GM12878 (cell line): ENCODE measurements at regions not wholly inside any gene's neighbourhood (a gene's known extent, or its start where the extent isn't known, plus 50 kb on each side); places are given as distances from the start of the nearest gene placed in this dataset.

Source experiments
- ATAC-seq: fragments of 200-7000 bp; cut with Tn5 transposase; 3 replicates; pipeline ENCODE4 v1.9.1; 2020; ENCODE audit warnings: mild to moderate bottlenecking, moderate library complexity
- BruUV-seq: library from RNA; stranded (reverse); fragments of 400-500 nt; replicated peaks from 2 replicates; lab custom pipeline; 2021; lab: Mats Ljungman, UMichigan
- CTCF ChIA-PET: fragments of 300-600 bp; sonication (Branson Sonifier 250); formaldehyde crosslinking; extraction: SDS; loops from one replicate; lab custom pipeline; 2021; ENCODE audit warnings: inconsistent platforms; lab: Yijun Ruan, JAX
- POLR2A ChIA-PET: fragments of 350-600 bp; formaldehyde crosslinking; extraction: SDS; loops from one replicate; lab custom pipeline; 2021; ENCODE audit warnings: inconsistent platforms; lab: Charles Lee
- RAD21 ChIA-PET: fragments of 300-600 bp; sonication (Branson Sonifier 250); formaldehyde crosslinking; loops from one replicate; lab custom pipeline; 2023; ENCODE audit warnings: antibody characterized with exemption; ENCODE audit not compliant: unreplicated experiment; lab: Charles Lee
- SMC1A ChIA-PET: fragments of 300-600 bp; sonication (Branson Sonifier 250); formaldehyde crosslinking; loops from one replicate; lab custom pipeline; 2023; ENCODE audit not compliant: unreplicated experiment, uncharacterized antibody; lab: Charles Lee
- DNase-seq: peaks from one replicate; pipeline ENCODE4 v3.0.0-alpha.2; 2011; ENCODE audit warnings: low read depth, low spot score
- FAIRE-seq: peaks from 3 replicates; lab custom pipeline; 2011; peaks lifted over from hg19 to GRCh38; lab: Jason Lieb, UNC
- H2AFZ ChIP-seq: 2 replicates; pipeline ENCODE4 v1.6.0; 2011; ENCODE audit warnings: low read depth, low read length, control low read depth; ENCODE audit not compliant: control insufficient read depth
- H3K27ac ChIP-seq: 2 replicates; pipeline ENCODE4 v1.5.1; 2011; ENCODE audit warnings: control low read depth; ENCODE audit not compliant: control insufficient read depth, insufficient read depth
- H3K27me3 ChIP-seq, 2 experiments: replicated peaks in 1 of 2; 2 replicates each; pipeline versions ENCODE4 v1.6.0 to v1.6.1; 2011; ENCODE audit warnings: low read length in 1 of 2; ENCODE audit not compliant: control insufficient read depth in 2 of 2, insufficient read depth in 2 of 2
- H3K36me3 ChIP-seq, 2 experiments: 2 replicates each; pipeline ENCODE4 v1.5.1; 2011; ENCODE audit warnings: low read length in 1 of 2; ENCODE audit not compliant: control insufficient read depth in 2 of 2, insufficient read depth in 2 of 2
- H3K4me1 ChIP-seq: 2 replicates; pipeline ENCODE4 v1.6.1; 2011; ENCODE audit warnings: mild to moderate bottlenecking, low read length, moderate library complexity, mixed read lengths; ENCODE audit not compliant: control insufficient read depth, insufficient read depth
- H3K4me2 ChIP-seq: 2 replicates; pipeline ENCODE4 v1.6.0; 2011; ENCODE audit warnings: control low read depth; ENCODE audit not compliant: control insufficient read depth, insufficient read depth
- H3K4me3 ChIP-seq: fragments of 200-600 bp; sonication (generic); 2 replicates; pipeline ENCODE4 v1.5.1; 2016
- H3K79me2 ChIP-seq: 2 replicates; pipeline ENCODE4 v1.6.0; 2011; ENCODE audit warnings: low read length; ENCODE audit not compliant: control insufficient read depth, insufficient read depth
- H3K9ac ChIP-seq: 2 replicates; pipeline ENCODE4 v1.8.0; 2011; ENCODE audit warnings: low read length, control low read depth, mixed read lengths; ENCODE audit not compliant: control insufficient read depth, insufficient read depth
- H3K9me3 ChIP-seq: replicated peaks from 3 replicates; pipeline ENCODE4 v1.5.1; 2011; ENCODE audit warnings: mild to moderate bottlenecking, low read length; ENCODE audit not compliant: control insufficient read depth, insufficient read depth
- H4K20me1 ChIP-seq: 2 replicates; pipeline ENCODE4 v1.6.0; 2011; ENCODE audit not compliant: control insufficient read depth, insufficient read depth
- CBX3 ChIP-seq: fragments of 200-600 bp; sonication (generic); IDR thresholded peaks from 2 replicates; pipeline ENCODE4 v1.6.1; 2016; ENCODE audit warnings: low read depth, borderline replicate concordance
- CHD4 ChIP-seq: fragments of 200-600 bp; sonication (generic); IDR thresholded peaks from 2 replicates; pipeline ENCODE4 v1.6.1; 2016; ENCODE audit warnings: mild to moderate bottlenecking
- CTCF ChIP-seq, 3 experiments: IDR thresholded peaks in 2 of 3; conservative IDR thresholded peaks in 1 of 3; 2 replicates each; pipeline ENCODE4 v1.5.1; 2011; ENCODE audit warnings: low read depth in 3 of 3, low read length in 3 of 3, mild to moderate bottlenecking in 3 of 3, control low read depth in 2 of 3, moderate library complexity in 2 of 3, inconsistent platforms in 1 of 3, mixed read lengths in 1 of 3; ENCODE audit not compliant: control insufficient read depth in 2 of 3, insufficient read depth in 1 of 3; ENCODE audit errors: extremely low read depth in 1 of 3
- E4F1 ChIP-seq: fragments of 450-650 bp; IDR thresholded peaks from 2 replicates; pipeline ENCODE4 v1.6.1; 2018; ENCODE audit warnings: borderline replicate concordance, mild to moderate bottlenecking; ENCODE audit not compliant: partially characterized antibody
- EED ChIP-seq: sonication (generic); IDR thresholded peaks from 2 replicates; pipeline ENCODE4 v1.6.1; 2016; ENCODE audit warnings: antibody characterized with exemption, low read depth
- FOS ChIP-seq: IDR thresholded peaks from 3 replicates; pipeline ENCODE4 v1.6.1; 2011; ENCODE audit warnings: borderline replicate concordance; ENCODE audit not compliant: insufficient read length; ENCODE audit errors: extremely low read depth
- FOXK2 ChIP-seq: fragments of 450-650 bp; IDR thresholded peaks from 2 replicates; pipeline ENCODE4 v1.6.1; 2017; ENCODE audit warnings: mild to moderate bottlenecking, moderate library complexity
- HDAC2 ChIP-seq: fragments of 200-600 bp; sonication (generic); IDR thresholded peaks from 2 replicates; pipeline ENCODE4 v1.6.1; 2017
- IKZF1 ChIP-seq: fragments of 450-650 bp; conservative IDR thresholded peaks from 2 replicates; pipeline ENCODE4 v1.6.1; 2017; ENCODE audit warnings: antibody characterized with exemption, mild to moderate bottlenecking
- JUNB ChIP-seq: IDR thresholded peaks from 2 replicates; pipeline ENCODE4 v1.6.1; 2016; ENCODE audit warnings: antibody characterized with exemption, mild to moderate bottlenecking
- LARP7 ChIP-seq: fragments of 450-650 bp; IDR thresholded peaks from 2 replicates; pipeline ENCODE4 v1.6.1; 2017; ENCODE audit warnings: mild to moderate bottlenecking
- MYC ChIP-seq: IDR thresholded peaks from 2 replicates; pipeline ENCODE4 v1.6.1; 2011; ENCODE audit warnings: mild to moderate bottlenecking, low read length, moderate library complexity, inconsistent platforms; ENCODE audit not compliant: insufficient read depth, insufficient replicate concordance, insufficient read length, severe bottlenecking
- NFYA ChIP-seq: IDR thresholded peaks from 2 replicates; pipeline ENCODE4 v1.6.1; 2011; ENCODE audit warnings: low read depth, mild to moderate bottlenecking, low read length, improper control_type of control experiment, borderline replicate concordance
- NR2C2 ChIP-seq: IDR thresholded peaks from 2 replicates; pipeline ENCODE4 v1.6.1; 2011; ENCODE audit warnings: borderline replicate concordance, low read depth; ENCODE audit not compliant: control insufficient read depth, insufficient read length
- POU2F2 ChIP-seq: IDR thresholded peaks from 3 replicates; pipeline ENCODE4 v1.6.1; 2011; ENCODE audit warnings: low read depth, mild to moderate bottlenecking, low read length, borderline replicate concordance
- SREBF2 ChIP-seq: IDR thresholded peaks from 2 replicates; pipeline ENCODE4 v1.6.1; 2012; ENCODE audit warnings: mild to moderate bottlenecking, low read length
- TCF3 ChIP-seq: IDR thresholded peaks from 2 replicates; pipeline ENCODE4 v1.6.1; 2012; ENCODE audit warnings: low read depth, mild to moderate bottlenecking, low read length, borderline replicate concordance; ENCODE audit not compliant: insufficient read depth
- USF2 ChIP-seq: IDR thresholded peaks from 2 replicates; pipeline ENCODE4 v1.6.1; 2011; ENCODE audit warnings: low read depth, low read length, improper control_type of control experiment, borderline replicate concordance
- YY1 ChIP-seq: IDR thresholded peaks from 2 replicates; pipeline ENCODE4 v1.6.1; 2011; ENCODE audit warnings: low read depth, mild to moderate bottlenecking, low read length
- ZNF622 ChIP-seq: fragments of 450-650 bp; IDR thresholded peaks from 2 replicates; pipeline ENCODE4 v1.6.1; 2017; ENCODE audit warnings: mild to moderate bottlenecking, inconsistent platforms
- ZSCAN29 ChIP-seq: fragments of 450-650 bp; IDR thresholded peaks from 2 replicates; pipeline ENCODE4 v1.6.1; 2017; ENCODE audit warnings: mild to moderate bottlenecking, moderate library complexity
- WGBS: methylation state at CpG from one replicate; pipeline ENCODE4 v1.1.6; 2016; ENCODE audit warnings: low lambda C conversion rate; ENCODE audit not compliant: insufficient replicate concordance, insufficient coverage; ENCODE audit errors: missing lambda C conversion rate; 5-methylcytosine and 5-hydroxymethylcytosine counted together
- in situ Hi-C: fragments of 300-500 bp; cut with MboI; formaldehyde crosslinking; loops from 9 replicates; pipeline ENCODE4 v1.14.3; 2018; ENCODE audit warnings: mixed read lengths
- intact Hi-C: fragments of 100-400 bp; cut with micrococcal nuclease; formaldehyde crosslinking; loops from one replicate; pipeline ENCODE4 v1.14.2; 2022; ENCODE audit not compliant: unreplicated experiment

GRCh38 chr10:113284635-113285034 is 268.2 kb upstream of the HABP2 start (continued):
- no peak for TF ChIP-seq CTCF (IDR thresholded peaks at IDR 0.05 in 2 of 3, conservative IDR thresholded peaks at IDR 0.05 in 1 of 3; ENCODE audit: control insufficient read depth in 2 of 3, extremely low read depth in 1 of 3, insufficient read depth in 1 of 3, low read depth in 3 of 3, low read length in 3 of 3)
- TF ChIP-seq JUNB, result no peak
- TF ChIP-seq ZNF622, result no peak

- BruUV-seq, result no TSS peak
- Histone ChIP-seq H3K27me3 (no peaks in the 10 kb centered on the region), H3K9me3 (no peaks in the 10 kb centered on the region), H3K4me1 (no peaks in the 10 kb centered on the region), H3K4me3 (no peak overlapping the region), H3K27ac (no peak overlapping the region), H3K4me2 (no peak overlapping the region), H3K9ac (no peak overlapping the region), H4K20me1 (no peaks in the 10 kb centered on the region), H2AFZ (no peak overlapping the region), H3K79me2 (no peaks in the 10 kb centered on the region), H3K36me3 (no peaks in the 10 kb centered on the region)
- SMC1A ChIA-PET, result interaction anchor here (1.1 kb wide), 1 partner anchor 12 kb away, joined by 3 read pairs; no protein-coding TSS in a partner anchor
- DNase-seq (no peak), FAIRE-seq (no peak), ATAC-seq (no peak)
- 14% methylated on average over 9 of the region's 9 CpGs for WGBS
- intact Hi-C loops (no loop called here), in situ Hi-C loops (no loop called here)
- CTCF ChIA-PET, result no interaction called here
- RAD21 ChIA-PET, result no interaction called here
- no peak for TF ChIP-seq EED
- TF ChIP-seq ZSCAN29, result no peak
- no peak for TF ChIP-seq YY1
- no peak for TF ChIP-seq LARP7
- TF ChIP-seq IKZF1, result no peak
- no peak for TF ChIP-seq CBX3
- no peak for TF ChIP-seq SREBF2
- no peak for TF ChIP-seq NR2C2
- no peak for TF ChIP-seq E4F1
- no peak for TF ChIP-seq MYC
- no peak for TF ChIP-seq NFYA
- TF ChIP-seq CHD4, result no peak
- TF ChIP-seq HDAC2, result no peak
- no peak for TF ChIP-seq TCF3
- no peak for TF ChIP-seq FOS
- TF ChIP-seq FOXK2, result no peak
- no peak for TF ChIP-seq POU2F2
- TF ChIP-seq USF2, result no peak
- TF ChIP-seq ZNF622, result no peak
- POLR2A ChIA-PET, result no interaction called here
Measured at GRCh38 chr10:113285305-113285704, 267.5 kb upstream of the HABP2 start.
